Thyroid gland (tissue), 4 donors: ENCODE measurements at regions not wholly inside any gene's neighbourhood (a gene's known extent, or its start where the extent isn't known, plus 50 kb on each side); places are given as distances from the start of the nearest gene placed in this dataset.
"Not testable (repeated sequence)": the region's sequence is repeated elsewhere in the genome, so short reads cannot be mapped to it uniquely, and the experiment has no call there.

ENCODE experiments used
- CTCF ChIP-seq, 6 experiments: fragments of 200-600 bp in 3 of 6; fragments of 450-650 bp in 3 of 6; sonication (generic) in 3 of 6; IDR thresholded peaks; one replicate each; pipeline ENCODE4 v1.5.1; 2016 to 2019; ENCODE audit warnings: antibody characterized with exemption in 6 of 6, mild to moderate bottlenecking in 2 of 6, inconsistent platforms in 1 of 6, moderate library complexity in 1 of 6
- POLR2A ChIP-seq, 2 donors: fragments of 450-650 bp; IDR thresholded peaks; one replicate each; pipeline ENCODE4 v1.6.1; 2017; ENCODE audit warnings: antibody characterized with exemption in 2 of 2, mild to moderate bottlenecking in 2 of 2, moderate library complexity in 1 of 2

- not testable (repeated sequence) for TF ChIP-seq CTCF, POLR2A (IDR thresholded peaks at IDR 0.05)
These were observed 1388.7 kb upstream of the EYS start for GRCh38 chr6:67095618-67096226.
